ENCODE measurements at regions not wholly inside any gene's neighbourhood (a gene's known extent, or its start where the extent isn't known, plus 50 kb on each side); places are given as distances from the start of the nearest gene placed in this dataset.

DNA sequence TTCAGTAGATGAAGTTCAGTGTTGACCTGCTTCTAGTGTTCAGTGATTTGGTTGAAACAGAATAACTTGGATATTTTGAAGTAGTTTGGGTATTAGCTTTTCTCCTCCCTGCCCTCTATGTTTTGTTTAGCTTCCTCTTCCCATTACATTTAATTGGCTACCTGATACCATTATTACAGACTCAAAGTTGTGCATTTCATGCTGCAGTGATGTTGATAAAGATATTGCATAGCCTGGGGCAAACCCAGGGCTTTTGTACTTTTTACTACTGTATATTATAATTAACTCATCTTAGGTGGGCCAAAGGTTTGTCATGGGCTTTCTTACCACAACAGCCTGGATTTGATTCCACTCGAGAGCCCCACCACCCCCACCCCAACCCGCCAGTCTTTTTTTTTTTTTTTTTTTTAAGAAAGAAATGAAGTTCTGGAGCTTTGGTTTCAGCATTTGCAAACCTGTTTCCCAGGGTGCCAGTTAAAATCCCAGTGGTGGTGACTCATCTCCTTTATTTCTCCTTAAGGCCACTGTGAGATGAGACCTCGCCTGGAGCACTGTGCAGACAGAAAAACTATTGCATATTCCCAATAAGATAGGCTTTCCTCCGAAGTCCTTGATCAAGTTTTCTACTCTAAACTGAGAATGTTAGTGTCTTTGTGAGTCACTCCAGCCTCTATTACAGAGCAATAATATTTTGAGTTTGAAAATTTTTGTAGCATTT lies 393.7 kb upstream of the FANCL start:
- TF ChIP-seq EZH2 (IDR thresholded peaks at IDR 0.05; ENCODE audit: borderline replicate concordance, low read depth, low read length, severe bottlenecking), result no peak
- TF ChIP-seq, protein P1, sequence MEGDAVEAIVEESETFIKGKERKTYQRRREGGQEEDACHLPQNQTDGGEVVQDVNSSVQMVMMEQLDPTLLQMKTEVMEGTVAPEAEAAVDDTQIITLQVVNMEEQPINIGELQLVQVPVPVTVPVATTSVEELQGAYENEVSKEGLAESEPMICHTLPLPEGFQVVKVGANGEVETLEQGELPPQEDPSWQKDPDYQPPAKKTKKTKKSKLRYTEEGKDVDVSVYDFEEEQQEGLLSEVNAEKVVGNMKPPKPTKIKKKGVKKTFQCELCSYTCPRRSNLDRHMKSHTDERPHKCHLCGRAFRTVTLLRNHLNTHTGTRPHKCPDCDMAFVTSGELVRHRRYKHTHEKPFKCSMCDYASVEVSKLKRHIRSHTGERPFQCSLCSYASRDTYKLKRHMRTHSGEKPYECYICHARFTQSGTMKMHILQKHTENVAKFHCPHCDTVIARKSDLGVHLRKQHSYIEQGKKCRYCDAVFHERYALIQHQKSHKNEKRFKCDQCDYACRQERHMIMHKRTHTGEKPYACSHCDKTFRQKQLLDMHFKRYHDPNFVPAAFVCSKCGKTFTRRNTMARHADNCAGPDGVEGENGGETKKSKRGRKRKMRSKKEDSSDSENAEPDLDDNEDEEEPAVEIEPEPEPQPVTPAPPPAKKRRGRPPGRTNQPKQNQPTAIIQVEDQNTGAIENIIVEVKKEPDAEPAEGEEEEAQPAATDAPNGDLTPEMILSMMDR (IDR thresholded peaks at IDR 0.05; ENCODE audit: borderline replicate concordance, extremely low read depth, low read length, poor library complexity, severe bottlenecking), result no peak
